OCI-LY3 (cell line): ENCODE measurements at regions not wholly inside any gene's neighbourhood (a gene's known extent, or its start where the extent isn't known, plus 50 kb on each side); places are given as distances from the start of the nearest gene placed in this dataset.

Source experiments
- CTCF ChIP-seq: fragments of 200-600, 300-600 bp; sonication (generic); IDR thresholded peaks from 2 replicates; pipeline ENCODE4 v1.5.1; 2014; ENCODE audit warnings: antibody characterized with exemption, low read length, low read depth
- EZH2phosphoT487 ChIP-seq: fragments of 200-600 bp; shearing (Covaris generic); IDR thresholded peaks from 2 replicates; pipeline ENCODE4 v1.6.1; 2018; ENCODE audit warnings: antibody characterized with exemption, mixed run types, low read depth

DNA sequence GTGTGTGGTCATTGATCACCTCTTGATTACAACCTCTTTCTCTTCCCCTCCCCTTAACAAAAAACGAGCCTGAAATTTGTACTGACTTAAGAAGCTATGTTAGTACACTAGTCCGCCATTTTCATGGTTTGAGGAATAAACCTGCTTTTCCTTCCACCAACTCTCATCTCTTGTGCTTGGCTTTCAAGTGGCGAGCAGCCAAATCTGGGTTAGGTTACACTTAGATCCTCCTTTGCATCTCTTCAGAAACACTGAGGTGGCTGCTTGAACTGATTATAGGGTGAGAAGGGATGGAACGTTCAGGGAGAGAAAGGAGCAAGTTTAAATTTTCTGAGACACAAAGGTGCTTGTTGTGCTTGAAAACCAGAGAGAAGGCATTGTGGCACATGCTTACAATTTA is 2171.4 kb downstream of the LRRC4C start:
- TF ChIP-seq CTCF (no peak), EZH2phosphoT487 (no peak)
